Stimulated activated CD8-positive, alpha-beta memory T cell treated with anti-CD3 and anti-CD28 coated beads, Interleukin-15, amount 100 ng/mL, for 48 hours (primary cell): ENCODE measurements at regions not wholly inside any gene's neighbourhood (a gene's known extent, or its start where the extent isn't known, plus 50 kb on each side); places are given as distances from the start of the nearest gene placed in this dataset.

Experiments used
- DNase-seq, 2 donors: peaks; one replicate each; pipeline ENCODE4 v3.0.0-alpha.2; 2020; ENCODE audit warnings: low read depth in 2 of 2

DNA sequence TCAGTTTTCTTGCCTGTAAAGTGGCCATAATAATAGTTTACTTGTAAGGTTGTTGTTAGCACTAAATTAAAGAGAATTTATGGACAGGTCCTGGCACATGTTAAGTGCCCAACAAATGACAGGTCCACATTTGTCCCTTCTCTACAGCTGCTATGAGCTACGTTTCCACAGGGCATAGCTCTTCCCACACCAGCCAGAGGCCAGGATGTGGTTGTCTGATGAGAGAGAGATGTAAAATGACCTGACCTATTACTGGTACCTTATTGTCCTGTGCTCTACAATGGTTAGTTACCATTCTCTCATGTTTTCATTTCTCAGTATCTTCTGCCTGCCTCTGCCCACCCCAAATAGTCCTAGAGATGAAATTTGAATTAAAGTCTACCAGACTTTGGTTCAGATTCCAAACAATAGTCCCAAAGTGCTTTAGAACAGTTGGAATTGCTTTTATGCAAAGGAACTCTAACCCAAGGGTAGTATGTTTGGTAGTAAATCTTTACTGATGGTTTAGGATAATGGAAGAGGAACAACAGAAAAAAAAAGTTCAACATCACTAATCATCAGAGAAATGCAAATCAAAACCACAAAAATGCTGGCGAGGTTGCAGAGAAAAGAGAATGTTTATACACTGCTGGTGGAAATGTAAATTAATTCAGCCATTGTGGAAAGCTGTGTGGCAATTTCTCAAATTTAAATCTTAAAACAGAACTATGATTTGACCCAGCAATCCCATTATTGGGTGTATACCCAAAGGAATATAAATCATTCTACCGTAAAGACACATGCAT lies 57.1 kb upstream of the ANKFN1 start:
- DNase-seq = no peak

DNA sequence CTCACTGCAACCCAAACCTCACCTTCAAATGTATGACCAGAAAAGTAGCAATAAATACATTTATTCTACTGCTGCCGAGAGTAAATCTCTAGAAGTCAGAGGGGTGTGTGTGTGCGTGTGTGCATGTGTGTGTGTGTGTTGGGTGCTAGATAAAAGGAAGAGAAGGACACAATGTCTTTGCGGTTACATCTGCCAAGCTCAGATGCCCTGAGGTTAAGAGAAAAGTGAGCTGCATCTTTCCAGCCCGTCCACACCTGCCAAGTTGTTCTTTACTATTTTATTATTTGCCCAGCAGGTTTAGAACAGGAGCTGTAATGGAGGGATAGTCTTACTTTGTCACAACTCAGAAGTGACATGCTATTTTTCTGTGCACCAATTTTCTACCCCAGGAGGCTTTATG lies 54.5 kb upstream of the ANKFN1 start:
- DNase-seq = no peak

DNA sequence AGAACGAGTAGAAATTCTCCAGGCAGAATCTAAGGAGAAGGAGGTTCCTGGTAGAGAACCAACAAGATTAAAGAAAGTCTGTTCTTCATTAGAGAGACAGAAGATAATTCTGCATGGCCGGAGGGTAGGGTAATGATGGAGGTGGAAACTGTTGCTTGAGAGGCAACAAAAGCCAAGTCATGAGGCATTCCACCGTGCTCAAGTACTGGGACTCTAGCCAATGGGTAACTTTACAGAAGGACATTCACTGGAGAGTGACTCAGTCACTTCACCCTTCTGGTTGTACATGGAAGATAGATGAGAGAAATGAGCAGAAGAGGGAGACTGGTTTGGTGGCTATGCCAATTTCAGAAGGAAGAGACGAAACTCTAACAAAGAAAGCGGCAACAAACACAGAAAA lies 53.6 kb upstream of the ANKFN1 start:
- no peak for DNase-seq
